Activated naive CD8-positive, alpha-beta T cell treated with anti-CD3 and anti-CD28 coated beads, Interleukin-2, amount 10 ng/mL, durations not matched to agents 7 days and 5 days (primary cell): ENCODE measurements at regions not wholly inside any gene's neighbourhood (a gene's known extent, or its start where the extent isn't known, plus 50 kb on each side); places are given as distances from the start of the nearest gene placed in this dataset.

Experiments used
- ATAC-seq: fragments of 150-1000 bp; cut with Tn5 transposase; one replicate; pipeline ENCODE4 v1.10.0; 2021; ENCODE audit warnings: low read depth, moderate library complexity
- POLR2A ChIA-PET: fragments of 350-600 bp; sonication (Branson Sonifier 250); formaldehyde crosslinking; loops from one replicate; lab custom pipeline; 2021; ENCODE audit warnings: antibody characterized with exemption; lab: Charles Lee
- DNase-seq: peaks from one replicate; pipeline ENCODE4 v3.0.0; 2021
- H3K27ac Mint-ChIP-seq: one replicate; pipeline ENCODE4 v1.8.0; 2022; ENCODE audit warnings: mild to moderate bottlenecking, mixed read lengths
- H3K27me3 Mint-ChIP-seq: one replicate; pipeline ENCODE4 v1.8.0; 2022; ENCODE audit warnings: mild to moderate bottlenecking, moderate library complexity, mixed read lengths
- H3K36me3 Mint-ChIP-seq: one replicate; pipeline ENCODE4 v1.8.0; 2021; ENCODE audit warnings: mild to moderate bottlenecking, mixed read lengths
- H3K4me1 Mint-ChIP-seq: one replicate; pipeline ENCODE4 v1.8.0; 2021; ENCODE audit warnings: mixed read lengths
- H3K4me3 Mint-ChIP-seq: one replicate; pipeline ENCODE4 v1.8.0; 2022; ENCODE audit warnings: mild to moderate bottlenecking, moderate library complexity, mixed read lengths
- H3K9me3 Mint-ChIP-seq: one replicate; pipeline ENCODE4 v1.8.0; 2021; ENCODE audit warnings: mixed read lengths

GRCh38 chrX:124497386-124497785 is 151.0 kb downstream of the SH2D1A start:
- H3K9me3 Mint-ChIP-seq, result no peaks in the 10 kb centered on the region
- no peak overlapping the region for H3K4me3 Mint-ChIP-seq
- DNase-seq (no peak), ATAC-seq (no peak)
- H3K27ac Mint-ChIP-seq, result no peak overlapping the region
- H3K36me3 Mint-ChIP-seq, result no peaks in the 10 kb centered on the region
- no peaks in the 10 kb centered on the region for H3K4me1 Mint-ChIP-seq
- POLR2A ChIA-PET, result no interaction called here
- no peaks in the 10 kb centered on the region for H3K27me3 Mint-ChIP-seq

- Mint-ChIP-seq H3K27me3 (no peaks in the 10 kb centered on the region), H3K9me3 (no peaks in the 10 kb centered on the region), H3K27ac (no peak overlapping the region), H3K4me3 (no peak overlapping the region), H3K4me1 (no peaks in the 10 kb centered on the region), H3K36me3 (no peaks in the 10 kb centered on the region)
- DNase-seq, result no peak
- no peak for ATAC-seq
- POLR2A ChIA-PET, result no interaction called here
These were observed 155.2 kb downstream of the SH2D1A start for GRCh38 chrX:124501586-124501985.

GRCh38 chrX:124502166-124502565 is 155.8 kb downstream of the SH2D1A start:
- H3K9me3 Mint-ChIP-seq, result no peaks in the 10 kb centered on the region
- H3K4me3 Mint-ChIP-seq, result no peak overlapping the region
- no peak for DNase-seq
- no peak for ATAC-seq
- H3K27ac Mint-ChIP-seq, result no peak overlapping the region
- H3K36me3 Mint-ChIP-seq, result no peaks in the 10 kb centered on the region
- no peaks in the 10 kb centered on the region for H3K27me3 Mint-ChIP-seq
- POLR2A ChIA-PET, result no interaction called here
- H3K4me1 Mint-ChIP-seq, result no peaks in the 10 kb centered on the region

- POLR2A ChIA-PET, result no interaction called here
- no peak overlapping the region for H3K27ac Mint-ChIP-seq
- ATAC-seq, result no peak
- no peak overlapping the region for H3K4me3 Mint-ChIP-seq
- no peaks in the 10 kb centered on the region for H3K4me1 Mint-ChIP-seq
- H3K9me3 Mint-ChIP-seq, result no peaks in the 10 kb centered on the region
- no peak for DNase-seq
- H3K36me3 Mint-ChIP-seq, result no peaks in the 10 kb centered on the region
- no peaks in the 10 kb centered on the region for H3K27me3 Mint-ChIP-seq
These were observed 156.2 kb downstream of the SH2D1A start for GRCh38 chrX:124502599-124502998.

- Mint-ChIP-seq H3K36me3 (no peaks in the 10 kb centered on the region), H3K9me3 (no peaks in the 10 kb centered on the region), H3K27me3 (no peaks in the 10 kb centered on the region), H3K4me3 (no peak overlapping the region), H3K27ac (no peak overlapping the region), H3K4me1 (no peaks in the 10 kb centered on the region)
- no peak for ATAC-seq
- POLR2A ChIA-PET, result no interaction called here
- no peak for DNase-seq
These were observed 158.0 kb downstream of the SH2D1A start for GRCh38 chrX:124504111-124504983.

- ATAC-seq (no peak), DNase-seq (no peak)
- no peaks in the 10 kb centered on the region for H3K36me3 Mint-ChIP-seq
- no peaks in the 10 kb centered on the region for H3K27me3 Mint-ChIP-seq
- no peak overlapping the region for H3K4me3 Mint-ChIP-seq
- H3K4me1 Mint-ChIP-seq, result no peaks in the 10 kb centered on the region
- H3K9me3 Mint-ChIP-seq, result no peaks in the 10 kb centered on the region
- POLR2A ChIA-PET, result no interaction called here
- no peak overlapping the region for H3K27ac Mint-ChIP-seq
These were observed 159.7 kb downstream of the SH2D1A start for GRCh38 chrX:124506066-124506465.

GRCh38 chrX:124507246-124507645 is 160.9 kb downstream of the SH2D1A start:
- Mint-ChIP-seq H3K27ac (no peak overlapping the region), H3K36me3 (no peaks in the 10 kb centered on the region), H3K27me3 (no peaks in the 10 kb centered on the region), H3K9me3 (no peaks in the 10 kb centered on the region), H3K4me3 (no peak overlapping the region), H3K4me1 (no peaks in the 10 kb centered on the region)
- POLR2A ChIA-PET, result no interaction called here
- DNase-seq (no peak), ATAC-seq (no peak)

GRCh38 chrX:124518885-124519284 is 172.5 kb downstream of the SH2D1A start:
- no peak overlapping the region for H3K4me3 Mint-ChIP-seq
- ATAC-seq (no peak), DNase-seq (no peak)
- POLR2A ChIA-PET, result no interaction called here
- H3K36me3 Mint-ChIP-seq, result peaks cover 2% of the 10 kb centered on the region
- no peaks in the 10 kb centered on the region for H3K4me1 Mint-ChIP-seq
- peaks cover 1% of the 10 kb centered on the region for H3K9me3 Mint-ChIP-seq
- no peaks in the 10 kb centered on the region for H3K27me3 Mint-ChIP-seq
- no peak overlapping the region for H3K27ac Mint-ChIP-seq

- POLR2A ChIA-PET, result no interaction called here
- Mint-ChIP-seq H3K27me3 (no peaks in the 10 kb centered on the region), H3K4me3 (no peak overlapping the region), H3K27ac (no peak overlapping the region), H3K9me3 (no peaks in the 10 kb centered on the region), H3K4me1 (no peaks in the 10 kb centered on the region), H3K36me3 (no peaks in the 10 kb centered on the region)
- DNase-seq, result no peak
- ATAC-seq, result no peak
These were observed 178.5 kb downstream of the SH2D1A start for GRCh38 chrX:124524852-124525251.

- POLR2A ChIA-PET, result no interaction called here
- Mint-ChIP-seq H3K9me3 (no peaks in the 10 kb centered on the region), H3K27me3 (no peaks in the 10 kb centered on the region), H3K36me3 (no peaks in the 10 kb centered on the region), H3K4me3 (no peak overlapping the region), H3K27ac (no peak overlapping the region), H3K4me1 (no peaks in the 10 kb centered on the region)
- DNase-seq, result no peak
- no peak for ATAC-seq
These were observed 183.4 kb downstream of the SH2D1A start for GRCh38 chrX:124529786-124530185.

- no peaks in the 10 kb centered on the region for H3K4me1 Mint-ChIP-seq
- no peak overlapping the region for H3K4me3 Mint-ChIP-seq
- H3K27me3 Mint-ChIP-seq, result no peaks in the 10 kb centered on the region
- H3K27ac Mint-ChIP-seq, result no peak overlapping the region
- POLR2A ChIA-PET, result interaction anchor here (0.7 kb wide), 1 partner anchor 27 kb away, joined by 3 read pairs; no protein-coding TSS in a partner anchor
- H3K36me3 Mint-ChIP-seq, result no peaks in the 10 kb centered on the region
- DNase-seq (no peak), ATAC-seq (no peak)
- no peaks in the 10 kb centered on the region for H3K9me3 Mint-ChIP-seq
These were observed 184.4 kb downstream of the SH2D1A start for GRCh38 chrX:124530803-124531202.

GRCh38 chrX:124534536-124534935 is 188.2 kb downstream of the SH2D1A start:
- DNase-seq, result no peak
- ATAC-seq, result no peak
- POLR2A ChIA-PET, result no interaction called here
- no peak overlapping the region for H3K4me3 Mint-ChIP-seq
- no peaks in the 10 kb centered on the region for H3K27me3 Mint-ChIP-seq
- H3K36me3 Mint-ChIP-seq, result no peaks in the 10 kb centered on the region
- H3K9me3 Mint-ChIP-seq, result no peaks in the 10 kb centered on the region
- no peaks in the 10 kb centered on the region for H3K4me1 Mint-ChIP-seq
- no peak overlapping the region for H3K27ac Mint-ChIP-seq

- no peaks in the 10 kb centered on the region for H3K4me1 Mint-ChIP-seq
- POLR2A ChIA-PET, result no interaction called here
- no peaks in the 10 kb centered on the region for H3K9me3 Mint-ChIP-seq
These were observed 194.1 kb downstream of the SH2D1A start for GRCh38 chrX:124540474-124540873.

GRCh38 chrX:124548571-124548970 is 202.2 kb downstream of the SH2D1A start:
- ATAC-seq (no peak), DNase-seq (no peak)
- POLR2A ChIA-PET, result no interaction called here
- Mint-ChIP-seq H3K27me3 (no peaks in the 10 kb centered on the region), H3K36me3 (no peaks in the 10 kb centered on the region), H3K4me1 (no peaks in the 10 kb centered on the region), H3K27ac (no peak overlapping the region), H3K4me3 (no peak overlapping the region), H3K9me3 (no peaks in the 10 kb centered on the region)

More at GRCh38 chrX:124540474-124540873, 194.1 kb downstream of the SH2D1A start:
- Mint-ChIP-seq H3K27me3 (no peaks in the 10 kb centered on the region), H3K27ac (no peak overlapping the region), H3K4me3 (no peak overlapping the region), H3K36me3 (no peaks in the 10 kb centered on the region)
- ATAC-seq (no peak), DNase-seq (no peak)
